ENCODE measurements at regions not wholly inside any gene's neighbourhood (a gene's known extent, or its start where the extent isn't known, plus 50 kb on each side); places are given as distances from the start of the nearest gene placed in this dataset.

DNA sequence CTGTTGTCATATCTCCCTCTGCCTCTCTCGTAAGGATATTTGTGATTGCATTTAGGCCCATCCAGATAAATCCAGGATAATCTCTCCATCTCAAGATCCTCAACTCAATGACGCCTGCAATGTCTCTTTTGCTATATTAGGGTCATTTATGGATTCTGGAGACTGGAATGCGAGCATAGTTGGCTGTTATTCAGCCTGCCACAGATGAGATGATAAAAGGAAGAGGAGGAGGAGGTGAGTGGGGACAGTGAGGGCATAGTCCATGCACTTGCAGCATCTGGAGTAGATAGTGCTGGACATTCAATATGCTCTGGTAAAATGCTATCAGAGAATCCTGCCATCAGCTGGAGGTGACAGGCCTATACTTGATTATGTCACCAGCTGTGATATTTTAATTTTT lies 131.6 kb upstream of the CACNA1E start:
- CTCF ChIA-PET, result no interaction called here
- DNase-seq (ENCODE audit: extremely low spot score), result no peak
- TF ChIP-seq, protein P1, sequence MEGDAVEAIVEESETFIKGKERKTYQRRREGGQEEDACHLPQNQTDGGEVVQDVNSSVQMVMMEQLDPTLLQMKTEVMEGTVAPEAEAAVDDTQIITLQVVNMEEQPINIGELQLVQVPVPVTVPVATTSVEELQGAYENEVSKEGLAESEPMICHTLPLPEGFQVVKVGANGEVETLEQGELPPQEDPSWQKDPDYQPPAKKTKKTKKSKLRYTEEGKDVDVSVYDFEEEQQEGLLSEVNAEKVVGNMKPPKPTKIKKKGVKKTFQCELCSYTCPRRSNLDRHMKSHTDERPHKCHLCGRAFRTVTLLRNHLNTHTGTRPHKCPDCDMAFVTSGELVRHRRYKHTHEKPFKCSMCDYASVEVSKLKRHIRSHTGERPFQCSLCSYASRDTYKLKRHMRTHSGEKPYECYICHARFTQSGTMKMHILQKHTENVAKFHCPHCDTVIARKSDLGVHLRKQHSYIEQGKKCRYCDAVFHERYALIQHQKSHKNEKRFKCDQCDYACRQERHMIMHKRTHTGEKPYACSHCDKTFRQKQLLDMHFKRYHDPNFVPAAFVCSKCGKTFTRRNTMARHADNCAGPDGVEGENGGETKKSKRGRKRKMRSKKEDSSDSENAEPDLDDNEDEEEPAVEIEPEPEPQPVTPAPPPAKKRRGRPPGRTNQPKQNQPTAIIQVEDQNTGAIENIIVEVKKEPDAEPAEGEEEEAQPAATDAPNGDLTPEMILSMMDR (IDR thresholded peaks at IDR 0.05; ENCODE audit: control extremely low read depth, extremely low read depth, low read depth, missing control alignments), result no peak
- POLR2A ChIA-PET, result no interaction called here

DNA sequence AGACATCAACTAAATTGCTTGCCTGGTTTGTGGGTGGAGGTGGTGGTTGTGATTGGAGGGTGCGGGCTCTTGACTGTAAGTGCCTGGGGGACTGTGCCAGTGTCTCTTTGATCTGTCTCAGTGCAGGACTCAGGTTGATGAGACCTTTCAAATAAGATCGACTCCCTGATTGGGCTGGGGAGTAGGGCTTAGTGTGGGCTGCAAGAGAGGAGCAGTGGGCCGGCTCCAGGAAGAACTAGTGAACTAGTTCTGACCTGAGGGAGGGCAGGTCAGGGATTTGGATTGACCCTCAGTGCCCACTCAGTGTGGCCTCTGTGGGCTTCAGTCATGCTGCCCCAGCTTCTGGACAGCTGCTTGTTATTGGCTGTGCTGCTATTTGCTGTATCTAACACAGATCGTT lies 130.6 kb upstream of the CACNA1E start:
- DNase-seq (ENCODE audit: extremely low spot score), result no peak
- POLR2A ChIA-PET, result interaction anchor here (0.6 kb wide), 1 partner anchor 18 kb away, joined by 4 read pairs; no protein-coding TSS in a partner anchor
- CTCF ChIA-PET, result no interaction called here
- TF ChIP-seq, protein P1 (IDR thresholded peaks at IDR 0.05; ENCODE audit: control extremely low read depth, extremely low read depth, low read depth, missing control alignments), result no peak

DNA sequence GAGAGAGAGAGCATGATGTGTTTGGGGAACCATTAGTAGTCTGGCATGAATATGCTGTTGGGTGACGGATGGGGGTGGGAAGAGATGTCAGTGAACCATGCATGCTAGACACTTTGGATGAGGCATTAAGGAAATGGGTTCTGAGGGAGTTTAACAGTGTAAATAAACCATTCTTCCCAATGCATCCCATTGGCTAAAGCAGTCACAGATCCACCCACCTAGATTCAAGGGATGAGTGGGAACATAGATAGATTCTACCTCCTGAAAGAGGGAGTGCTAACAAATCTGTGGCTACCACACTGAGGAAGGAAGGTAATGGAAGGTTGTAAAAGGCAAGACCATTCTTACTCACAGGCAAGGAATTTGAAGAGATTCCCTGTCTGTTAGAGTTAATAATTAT lies 129.8 kb upstream of the CACNA1E start:
- ChIA-PET CTCF (no interaction called here), POLR2A (no interaction called here)
- TF ChIP-seq, protein P1 (IDR thresholded peaks at IDR 0.05; ENCODE audit: control extremely low read depth, extremely low read depth, low read depth, missing control alignments), result no peak
- no peak for DNase-seq (ENCODE audit: extremely low spot score)

DNA sequence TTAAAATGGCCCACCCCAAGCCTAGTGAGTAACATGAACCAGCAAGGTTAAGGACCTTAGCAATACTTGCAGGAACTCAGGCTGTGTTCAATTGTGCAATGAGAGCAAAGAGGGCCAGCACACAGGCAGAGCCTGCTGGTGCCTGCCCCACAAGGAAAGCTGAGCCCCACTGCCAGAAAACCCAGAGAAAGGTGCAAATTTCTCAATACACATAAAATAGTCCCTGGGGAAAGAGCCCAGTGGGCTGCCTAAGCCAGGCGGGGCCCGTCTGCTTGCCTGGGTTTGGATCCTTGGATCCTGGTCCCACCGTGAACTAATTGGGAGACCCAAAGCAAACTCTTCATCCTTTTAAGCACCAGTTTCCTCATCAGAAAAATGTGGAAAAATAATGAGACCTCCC lies 128.5 kb upstream of the CACNA1E start:
- DNase-seq (ENCODE audit: extremely low spot score), result no peak
- TF ChIP-seq, protein P1 (IDR thresholded peaks at IDR 0.05; ENCODE audit: control extremely low read depth, extremely low read depth, low read depth, missing control alignments), result no peak
- CTCF ChIA-PET, result no interaction called here
- POLR2A ChIA-PET, result no interaction called here

DNA sequence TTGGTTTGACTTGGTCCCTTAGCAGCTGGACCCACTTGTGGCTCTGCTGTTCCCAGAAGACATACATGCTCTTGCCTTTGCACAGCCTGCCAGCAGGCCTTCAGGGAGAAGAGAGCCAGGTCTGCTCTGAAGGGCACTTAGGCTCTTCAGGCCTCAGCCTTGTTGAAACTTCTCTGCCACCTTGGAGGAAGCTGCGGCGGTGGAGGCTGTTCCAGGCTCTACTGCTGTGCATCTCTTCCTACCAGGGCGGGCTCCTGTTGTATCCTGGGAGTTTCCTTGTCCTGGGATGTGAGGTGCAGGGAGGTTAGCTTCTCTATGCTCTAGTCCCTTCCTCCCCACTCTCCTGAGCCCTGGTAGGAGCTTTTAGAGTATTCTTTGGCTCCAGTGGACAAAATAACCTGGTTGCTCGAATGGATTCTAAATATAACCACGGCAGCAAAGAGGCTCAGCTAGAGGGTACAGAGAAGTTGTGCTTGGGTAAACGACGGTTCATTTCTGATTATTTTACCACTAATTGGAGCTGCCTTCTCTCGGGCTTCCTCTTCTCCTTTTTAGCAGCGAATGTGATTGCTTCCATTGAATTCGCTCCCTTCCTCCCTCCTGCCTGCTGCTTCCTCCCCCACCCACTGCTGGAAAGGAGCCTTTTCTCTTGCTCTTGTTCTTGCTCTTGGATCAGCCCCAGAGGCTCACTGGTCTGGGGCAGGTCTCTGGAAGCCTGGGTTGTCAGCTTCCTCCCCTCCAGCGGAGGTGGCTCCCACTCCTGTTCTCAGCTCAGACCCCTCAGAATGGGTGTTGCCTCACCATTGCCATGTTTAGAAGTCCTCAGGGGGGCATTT lies 126.6 kb upstream of the CACNA1E start:
- ChIA-PET CTCF (interaction anchor here (1.3 to 1.6 kb wide), 3 partner anchors 48 to 122 kb away, joined by 3 to 4 read pairs (median 4); no protein-coding TSS in a partner anchor), POLR2A (no interaction called here)
- TF ChIP-seq, protein P1 (IDR thresholded peaks at IDR 0.05; ENCODE audit: control extremely low read depth, extremely low read depth, low read depth, missing control alignments), result no peak
- no peak for DNase-seq (ENCODE audit: extremely low spot score)

DNA sequence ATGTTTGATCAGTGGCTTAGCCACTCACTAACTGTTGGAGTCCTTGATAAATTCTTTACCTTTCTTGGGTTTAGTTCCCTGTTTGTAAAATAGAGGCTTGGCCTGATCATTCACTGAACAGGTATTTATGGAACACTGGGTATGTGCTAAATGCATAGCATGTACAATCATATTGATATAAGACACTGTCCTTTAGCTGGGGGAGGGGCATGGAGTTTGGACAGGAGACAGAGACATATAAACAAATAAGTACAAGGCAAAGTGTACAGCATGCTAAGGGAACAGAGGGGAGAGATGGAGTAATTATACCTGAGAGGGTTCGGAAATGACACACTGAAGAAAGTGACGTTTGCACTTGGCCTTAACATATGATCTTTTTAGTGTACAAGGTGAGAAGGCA lies 124.3 kb upstream of the CACNA1E start:
- ChIA-PET POLR2A (no interaction called here), CTCF (interaction anchor here (1.3 to 1.6 kb wide), 2 partner anchors 8 to 169 kb away, joined by 3 to 6 read pairs; no protein-coding TSS in a partner anchor)
- TF ChIP-seq, protein P1 (IDR thresholded peaks at IDR 0.05; ENCODE audit: control extremely low read depth, extremely low read depth, low read depth, missing control alignments), result no peak
- no peak for DNase-seq (ENCODE audit: extremely low spot score)
